CD4-positive, alpha-beta T cell (primary cell): ENCODE measurements at regions not wholly inside any gene's neighbourhood (a gene's known extent, or its start where the extent isn't known, plus 50 kb on each side); places are given as distances from the start of the nearest gene placed in this dataset.

Experiments used
- ATAC-seq: fragments of 200-7000 bp; cut with Tn5 transposase; one replicate; pipeline ENCODE4 v1.10.0; 2022; ENCODE audit warnings: mild to moderate bottlenecking; ENCODE audit not compliant: poor library complexity
- CTCF ChIA-PET: fragments of 350-600 bp; sonication (Branson Sonifier 250); formaldehyde crosslinking; loops from one replicate; lab custom pipeline; 2021; ENCODE audit warnings: antibody characterized with exemption, inconsistent platforms; lab: Charles Lee
- POLR2A ChIA-PET: fragments of 350-600 bp; sonication (Branson Sonifier 250); formaldehyde crosslinking; loops from one replicate; lab custom pipeline; 2021; ENCODE audit warnings: antibody characterized with exemption, inconsistent platforms; lab: Charles Lee
- DNase-seq, 14 experiments: peaks; one replicate each; pipeline ENCODE4 v3.0.0-alpha.2; 2013 to 2020; ENCODE audit warnings: mixed read lengths in 2 of 14
- H3K27ac ChIP-seq, 2 donors: one replicate each; pipeline versions ENCODE4 v1.5.1 to v1.7.0; 2013; ENCODE audit warnings: low read length in 2 of 2, low read depth in 1 of 2, mild to moderate bottlenecking in 1 of 2
- H3K27me3 ChIP-seq, 2 experiments: 1 replicate in 1 of 2; 2 replicates in 1 of 2; pipeline versions ENCODE4 v1.6.1 to v1.7.0; 2013; ENCODE audit warnings: low read length in 2 of 2, control low read depth in 1 of 2, mild to moderate bottlenecking in 1 of 2, moderate library complexity in 1 of 2; ENCODE audit not compliant: insufficient read depth in 2 of 2, control insufficient read depth in 1 of 2
- H3K36me3 ChIP-seq: one replicate; pipeline ENCODE4 v1.6.1; 2013; ENCODE audit warnings: low read length, control low read depth; ENCODE audit not compliant: insufficient read depth
- H3K4me1 ChIP-seq: one replicate; pipeline ENCODE4 v1.6.1; 2013; ENCODE audit warnings: low read length, control low read depth; ENCODE audit not compliant: insufficient read depth
- H3K4me3 ChIP-seq: one replicate; pipeline ENCODE4 v1.5.1; 2013; ENCODE audit warnings: mild to moderate bottlenecking, low read length, moderate library complexity
- H3K9me3 ChIP-seq, 2 experiments: 1 replicate in 1 of 2; 2 replicates in 1 of 2; pipeline versions ENCODE4 v1.6.1 to v1.7.0; 2013; ENCODE audit warnings: low read length in 2 of 2, mild to moderate bottlenecking in 2 of 2, control low read depth in 1 of 2, moderate library complexity in 1 of 2; ENCODE audit not compliant: control insufficient read depth in 1 of 2, insufficient read depth in 1 of 2
- H3K27ac Mint-ChIP-seq: one replicate; pipeline ENCODE4 v1.8.0; 2020; ENCODE audit warnings: mixed read lengths
- H3K27me3 Mint-ChIP-seq: one replicate; pipeline ENCODE4 v1.8.0; 2021; ENCODE audit warnings: mixed read lengths
- H3K36me3 Mint-ChIP-seq: one replicate; pipeline ENCODE4 v1.8.0; 2021; ENCODE audit warnings: low read depth, mixed read lengths
- H3K4me1 Mint-ChIP-seq: one replicate; pipeline ENCODE4 v1.8.0; 2021; ENCODE audit warnings: low read depth, mixed read lengths
- H3K4me3 Mint-ChIP-seq: one replicate; pipeline ENCODE4 v1.8.0; 2020; ENCODE audit warnings: mild to moderate bottlenecking, mixed read lengths
- H3K9me3 Mint-ChIP-seq: one replicate; pipeline ENCODE4 v1.8.0; 2020; ENCODE audit warnings: mixed read lengths
- intact Hi-C, 2 experiments: fragments of 100-400 bp; cut with DNase I in 1 of 2; cut with micrococcal nuclease in 1 of 2; formaldehyde crosslinking; loops; one replicate each; pipeline versions ENCODE4 v1.15.1 to v1.9.0; 2023 to 2025; cut with DNase I, micrococcal nuclease
- TF ChIP-seq, protein P1 (sequence below): fragments of 200-600 bp; IDR thresholded peaks from one replicate; pipeline ENCODE4 v1.8.0; 2022; ENCODE audit warnings: antibody characterized with exemption, mild to moderate bottlenecking

DNA sequence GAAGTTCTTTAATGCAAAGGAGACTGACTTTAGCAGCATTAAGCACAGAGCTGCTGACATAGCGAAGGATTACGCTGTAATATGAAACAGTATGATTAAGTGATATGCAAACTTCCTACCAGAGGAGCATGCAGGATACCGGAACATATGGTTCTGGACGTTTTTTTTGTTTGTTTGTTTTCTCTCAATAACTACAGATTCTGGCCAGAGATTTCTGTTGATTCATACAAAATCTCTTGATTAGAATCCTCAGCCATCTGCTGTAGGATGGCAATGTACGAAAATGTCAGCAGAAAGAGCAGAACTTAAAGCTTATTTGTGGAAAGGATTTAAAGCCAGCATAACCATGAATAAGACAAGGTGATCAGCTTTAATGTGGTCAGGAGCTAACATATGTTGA lies 970.7 kb downstream of the KCNT2 start:
- Histone ChIP-seq H3K4me1 (no peaks in the 10 kb centered on the region), H3K36me3 (no peaks in the 10 kb centered on the region), H3K4me3 (no peak overlapping the region), H3K9me3 (no peaks in the 10 kb centered on the region), H3K27me3 (no peaks in the 10 kb centered on the region), H3K27ac (no peak overlapping the region)
- intact Hi-C loops = no loop called here
- DNase-seq = no peak
- ChIA-PET POLR2A (no interaction called here), CTCF (no interaction called here)
- H3K27ac Mint-ChIP-seq = no peak overlapping the region
- ATAC-seq = no peak
- H3K4me3 Mint-ChIP-seq = no peak overlapping the region
- H3K36me3 Mint-ChIP-seq = no peaks in the 10 kb centered on the region
- no peaks in the 10 kb centered on the region for H3K27me3 Mint-ChIP-seq
- H3K4me1 Mint-ChIP-seq = no peaks in the 10 kb centered on the region
- TF ChIP-seq, protein P1, sequence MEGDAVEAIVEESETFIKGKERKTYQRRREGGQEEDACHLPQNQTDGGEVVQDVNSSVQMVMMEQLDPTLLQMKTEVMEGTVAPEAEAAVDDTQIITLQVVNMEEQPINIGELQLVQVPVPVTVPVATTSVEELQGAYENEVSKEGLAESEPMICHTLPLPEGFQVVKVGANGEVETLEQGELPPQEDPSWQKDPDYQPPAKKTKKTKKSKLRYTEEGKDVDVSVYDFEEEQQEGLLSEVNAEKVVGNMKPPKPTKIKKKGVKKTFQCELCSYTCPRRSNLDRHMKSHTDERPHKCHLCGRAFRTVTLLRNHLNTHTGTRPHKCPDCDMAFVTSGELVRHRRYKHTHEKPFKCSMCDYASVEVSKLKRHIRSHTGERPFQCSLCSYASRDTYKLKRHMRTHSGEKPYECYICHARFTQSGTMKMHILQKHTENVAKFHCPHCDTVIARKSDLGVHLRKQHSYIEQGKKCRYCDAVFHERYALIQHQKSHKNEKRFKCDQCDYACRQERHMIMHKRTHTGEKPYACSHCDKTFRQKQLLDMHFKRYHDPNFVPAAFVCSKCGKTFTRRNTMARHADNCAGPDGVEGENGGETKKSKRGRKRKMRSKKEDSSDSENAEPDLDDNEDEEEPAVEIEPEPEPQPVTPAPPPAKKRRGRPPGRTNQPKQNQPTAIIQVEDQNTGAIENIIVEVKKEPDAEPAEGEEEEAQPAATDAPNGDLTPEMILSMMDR = no peak
- H3K9me3 Mint-ChIP-seq = peaks cover 2% of the 10 kb centered on the region

DNA sequence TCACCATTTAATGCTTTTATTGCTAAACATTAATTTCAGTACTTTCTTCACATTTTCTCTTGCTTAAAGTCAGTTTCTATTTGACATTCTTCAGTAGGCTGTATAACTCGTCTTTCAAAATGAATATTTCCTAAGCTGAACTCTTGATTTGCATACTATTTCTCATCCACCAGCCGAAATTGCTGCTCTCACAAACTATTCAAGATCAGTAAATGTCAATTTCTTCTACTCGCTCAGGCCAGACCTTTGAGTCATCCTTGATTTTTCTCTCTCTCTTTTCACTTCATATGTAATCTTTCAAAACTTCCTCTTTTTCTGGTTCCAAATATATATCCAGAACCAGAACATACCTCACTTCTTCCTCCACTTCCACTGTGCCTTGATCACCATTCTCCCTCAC lies 990.0 kb downstream of the KCNT2 start:
- Histone ChIP-seq H3K4me3 (no peak overlapping the region), H3K27me3 (no peaks in the 10 kb centered on the region), H3K27ac (no peak overlapping the region), H3K9me3 (peaks cover 0 to 7% of the 10 kb centered on the region in 2 experiments), H3K36me3 (no peaks in the 10 kb centered on the region), H3K4me1 (no peaks in the 10 kb centered on the region)
- intact Hi-C loops = no loop called here
- H3K27me3 Mint-ChIP-seq = no peaks in the 10 kb centered on the region
- H3K9me3 Mint-ChIP-seq = peaks cover 11% of the 10 kb centered on the region
- H3K36me3 Mint-ChIP-seq = no peaks in the 10 kb centered on the region
- no peak overlapping the region for H3K4me3 Mint-ChIP-seq
- H3K4me1 Mint-ChIP-seq = no peaks in the 10 kb centered on the region
- DNase-seq = no peak
- ChIA-PET CTCF (no interaction called here), POLR2A (no interaction called here)
- no peak for ATAC-seq
- no peak overlapping the region for H3K27ac Mint-ChIP-seq
- TF ChIP-seq, protein P1 = no peak

- DNase-seq = no peak
- H3K4me3 ChIP-seq = no peak overlapping the region
- H3K27me3 ChIP-seq = no peaks in the 10 kb centered on the region
- H3K4me3 Mint-ChIP-seq = no peak overlapping the region
- TF ChIP-seq, protein P1 = no peak
- no peaks in the 10 kb centered on the region for H3K27me3 Mint-ChIP-seq
- H3K9me3 Mint-ChIP-seq = peaks cover 5% of the 10 kb centered on the region
- no peak overlapping the region for H3K27ac Mint-ChIP-seq
- POLR2A ChIA-PET = no interaction called here
- no peak for ATAC-seq
- no peaks in the 10 kb centered on the region for H3K4me1 Mint-ChIP-seq
- H3K36me3 ChIP-seq = no peaks in the 10 kb centered on the region
- no peaks in the 10 kb centered on the region for H3K36me3 Mint-ChIP-seq
- no peak overlapping the region for H3K27ac ChIP-seq
- intact Hi-C loops = no loop called here
- CTCF ChIA-PET = no interaction called here
- peaks cover 0 to 6% of the 10 kb centered on the region in 2 experiments for H3K9me3 ChIP-seq
- no peaks in the 10 kb centered on the region for H3K4me1 ChIP-seq
Measured at GRCh38 chr1:195617106-195617505, 991.1 kb downstream of the KCNT2 start.
